ENCODE measurements at regions not wholly inside any gene's neighbourhood (a gene's known extent, or its start where the extent isn't known, plus 50 kb on each side); places are given as distances from the start of the nearest gene placed in this dataset.
"Not testable (repeated sequence)": the region's sequence is repeated elsewhere in the genome, so short reads cannot be mapped to it uniquely, and the experiment has no call there.

DNA sequence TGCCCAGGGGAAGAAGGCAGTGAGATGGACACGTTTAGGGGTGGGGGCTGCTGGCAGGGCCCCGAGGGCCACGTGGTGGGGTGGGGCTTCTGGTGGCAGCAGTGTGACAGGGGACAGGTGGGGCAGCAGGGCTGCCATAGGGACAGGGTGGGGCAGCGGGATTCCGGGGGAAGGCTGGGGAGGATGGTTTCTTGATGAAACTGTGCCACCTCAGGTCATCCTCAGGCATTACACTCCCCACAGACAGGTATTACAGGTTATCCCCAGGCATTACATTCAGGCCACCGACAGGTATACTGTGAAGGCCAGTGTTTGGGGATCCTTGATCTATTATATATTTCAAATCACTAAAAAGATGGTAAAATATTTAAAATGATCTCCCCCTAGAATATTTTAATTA is 432.1 kb upstream of the TSPY4 start:
- no peak for FAIRE-seq

DNA sequence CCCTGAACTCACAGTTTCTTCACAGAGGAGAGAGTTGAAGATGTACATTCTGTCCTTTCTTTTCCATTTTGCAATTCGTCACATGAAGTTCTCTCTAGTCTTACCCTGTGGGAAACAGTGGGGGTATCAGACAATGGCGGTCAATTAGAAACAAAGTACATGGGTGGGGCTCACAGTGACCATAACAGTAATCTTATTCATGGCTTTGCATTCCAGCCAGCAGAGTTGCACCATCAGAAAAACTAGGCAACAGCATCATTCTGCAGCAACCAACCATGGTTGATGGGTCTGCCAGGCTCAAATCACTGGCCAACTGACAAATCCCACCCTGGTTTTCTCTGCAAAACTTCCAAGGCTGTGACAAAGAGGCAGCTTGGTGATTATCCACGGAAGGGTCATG is 414.7 kb upstream of the TSPY4 start:
- FAIRE-seq = not testable (repeated sequence)

Measured in islet of Langerhans (tissue), 1 donor.